ENCODE measurements at regions not wholly inside any gene's neighbourhood (a gene's known extent, or its start where the extent isn't known, plus 50 kb on each side); places are given as distances from the start of the nearest gene placed in this dataset.

DNA sequence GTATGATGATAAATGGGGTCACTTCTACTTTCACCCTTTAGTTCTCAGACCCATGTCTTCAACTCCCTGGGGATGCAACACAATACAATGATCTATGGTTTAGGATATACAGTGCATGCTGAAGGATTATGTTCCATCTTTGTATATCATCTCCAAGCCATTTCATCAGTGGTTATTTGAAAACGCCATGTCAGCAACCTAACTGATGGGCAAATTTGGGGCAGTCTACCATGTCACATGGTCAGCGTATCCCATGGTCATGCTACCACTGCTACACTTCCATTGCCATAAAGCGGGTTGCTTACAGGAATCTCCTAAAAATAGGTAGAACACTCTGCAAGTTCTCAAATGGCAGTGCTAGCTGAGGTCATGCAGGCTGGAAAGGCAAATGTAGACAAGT lies 236.5 kb upstream of the ISX start:
- TF ChIP-seq, protein P1, sequence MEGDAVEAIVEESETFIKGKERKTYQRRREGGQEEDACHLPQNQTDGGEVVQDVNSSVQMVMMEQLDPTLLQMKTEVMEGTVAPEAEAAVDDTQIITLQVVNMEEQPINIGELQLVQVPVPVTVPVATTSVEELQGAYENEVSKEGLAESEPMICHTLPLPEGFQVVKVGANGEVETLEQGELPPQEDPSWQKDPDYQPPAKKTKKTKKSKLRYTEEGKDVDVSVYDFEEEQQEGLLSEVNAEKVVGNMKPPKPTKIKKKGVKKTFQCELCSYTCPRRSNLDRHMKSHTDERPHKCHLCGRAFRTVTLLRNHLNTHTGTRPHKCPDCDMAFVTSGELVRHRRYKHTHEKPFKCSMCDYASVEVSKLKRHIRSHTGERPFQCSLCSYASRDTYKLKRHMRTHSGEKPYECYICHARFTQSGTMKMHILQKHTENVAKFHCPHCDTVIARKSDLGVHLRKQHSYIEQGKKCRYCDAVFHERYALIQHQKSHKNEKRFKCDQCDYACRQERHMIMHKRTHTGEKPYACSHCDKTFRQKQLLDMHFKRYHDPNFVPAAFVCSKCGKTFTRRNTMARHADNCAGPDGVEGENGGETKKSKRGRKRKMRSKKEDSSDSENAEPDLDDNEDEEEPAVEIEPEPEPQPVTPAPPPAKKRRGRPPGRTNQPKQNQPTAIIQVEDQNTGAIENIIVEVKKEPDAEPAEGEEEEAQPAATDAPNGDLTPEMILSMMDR (IDR thresholded peaks at IDR 0.05) = no peak
- TF ChIP-seq POLR2A (IDR thresholded peaks at IDR 0.05) = no peak
- TF ChIP-seq POLR2AphosphoS5 (IDR thresholded peaks at IDR 0.05) = no peak
